Eye (tissue), 1 donor: ENCODE measurements at regions not wholly inside any gene's neighbourhood (a gene's known extent, or its start where the extent isn't known, plus 50 kb on each side); places are given as distances from the start of the nearest gene placed in this dataset.
"Not testable (repeated sequence)": the region's sequence is repeated elsewhere in the genome, so short reads cannot be mapped to it uniquely, and the experiment has no call there.

ENCODE experiments used
- DNase-seq: peaks from one replicate; pipeline ENCODE4 v3.0.0-alpha.2; 2015

DNA sequence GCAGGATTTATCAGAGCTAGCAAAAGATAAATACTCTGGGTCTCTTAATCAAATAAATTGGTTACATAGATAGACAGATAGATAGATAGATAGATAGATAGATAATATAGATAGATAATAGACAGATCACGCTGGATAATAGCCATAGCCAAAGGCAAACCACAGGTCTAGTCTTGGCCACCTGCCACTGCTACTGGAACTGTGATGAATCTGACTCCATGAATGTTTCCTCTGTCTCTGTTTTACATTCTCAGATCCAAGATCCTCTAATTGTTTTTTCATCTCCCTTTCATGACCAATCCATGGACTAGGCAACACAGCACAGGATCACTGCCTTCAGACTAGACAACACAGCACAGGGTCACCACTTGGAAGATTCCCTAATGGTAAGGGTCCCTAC, 444.7 kb upstream of the NFIA start:
- no peak for DNase-seq

DNA sequence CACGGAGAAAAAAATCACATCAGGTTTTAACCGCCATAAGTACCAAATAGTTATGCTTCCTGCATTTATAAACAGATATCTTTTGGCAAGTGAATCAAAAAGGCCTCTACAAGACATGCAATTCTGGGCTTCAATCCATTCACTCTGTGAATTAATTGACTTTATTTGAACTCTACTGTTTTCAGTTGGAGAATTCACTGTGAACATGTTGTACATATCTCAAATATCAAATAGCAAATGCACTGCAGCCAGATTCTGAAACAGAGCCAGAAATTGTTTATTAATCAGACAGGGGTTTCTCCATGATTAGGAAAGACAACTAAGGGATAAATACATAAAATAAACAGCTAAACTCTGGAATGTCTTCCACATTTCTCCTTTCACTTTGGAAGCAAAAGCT, 445.4 kb upstream of the NFIA start:
- DNase-seq = peak; percentile 35

DNA sequence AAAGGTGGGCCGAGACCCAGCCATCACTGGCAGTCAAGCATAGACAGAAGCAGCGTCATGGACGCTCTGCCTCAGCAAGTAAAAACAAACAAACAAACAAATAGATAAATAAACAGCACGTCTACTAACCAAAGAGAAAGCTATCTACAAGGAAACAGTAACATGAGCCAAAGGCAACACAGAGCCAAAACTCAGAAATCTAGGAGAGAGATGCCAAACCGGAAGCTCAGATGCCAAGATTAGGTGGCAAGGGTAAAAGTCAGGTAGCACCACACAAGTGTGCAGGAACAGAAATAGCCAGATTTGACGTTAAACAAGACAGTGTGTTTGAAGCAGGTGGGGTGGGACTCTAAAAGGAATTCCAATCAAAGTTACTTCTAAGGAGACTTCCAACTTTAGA, 448.3 kb upstream of the NFIA start:
- DNase-seq = no peak

DNA sequence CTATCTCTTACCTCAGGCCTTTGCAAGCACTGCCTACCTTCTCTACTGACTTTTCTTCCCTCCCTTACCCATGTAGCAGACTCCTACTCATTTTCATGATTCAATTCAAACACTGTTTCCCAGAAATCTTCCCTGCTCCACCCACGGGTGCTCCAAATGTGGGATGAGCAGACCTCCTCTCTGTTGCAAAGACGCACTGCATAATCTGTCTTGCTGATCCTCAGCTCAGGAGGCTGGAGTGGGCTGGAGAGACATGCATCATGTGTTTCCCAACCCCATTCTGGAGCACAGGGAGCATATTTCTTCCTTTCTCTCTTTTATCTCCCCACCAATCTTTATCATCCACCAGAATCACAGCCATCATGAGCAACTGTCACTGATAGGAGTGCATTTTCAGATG, 459.9 kb upstream of the NFIA start:
- no peak for DNase-seq

DNA sequence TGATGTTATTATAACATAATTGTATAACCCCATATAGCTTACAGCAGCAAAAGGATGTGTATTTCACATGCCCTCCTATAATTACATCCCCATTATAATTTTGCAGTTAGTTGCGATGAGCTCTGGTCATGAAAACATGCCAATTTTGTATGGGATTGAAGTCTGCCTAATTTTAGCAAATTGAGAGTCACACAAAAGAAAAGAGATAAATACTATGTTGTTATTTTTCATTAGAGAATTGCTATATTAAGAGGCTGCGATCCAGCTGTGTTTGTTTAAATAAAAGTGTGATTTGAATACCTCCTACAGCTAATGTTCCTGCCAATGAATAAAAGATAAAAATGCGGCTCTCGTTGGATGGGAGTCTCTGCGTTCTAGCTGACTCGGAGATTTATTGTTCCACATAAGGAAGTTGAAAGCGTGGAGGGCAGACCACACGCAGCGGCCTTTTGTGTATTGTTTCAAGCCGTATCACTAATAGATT, 461.0 kb upstream of the NFIA start:
- peak; percentile 76 for DNase-seq

DNA sequence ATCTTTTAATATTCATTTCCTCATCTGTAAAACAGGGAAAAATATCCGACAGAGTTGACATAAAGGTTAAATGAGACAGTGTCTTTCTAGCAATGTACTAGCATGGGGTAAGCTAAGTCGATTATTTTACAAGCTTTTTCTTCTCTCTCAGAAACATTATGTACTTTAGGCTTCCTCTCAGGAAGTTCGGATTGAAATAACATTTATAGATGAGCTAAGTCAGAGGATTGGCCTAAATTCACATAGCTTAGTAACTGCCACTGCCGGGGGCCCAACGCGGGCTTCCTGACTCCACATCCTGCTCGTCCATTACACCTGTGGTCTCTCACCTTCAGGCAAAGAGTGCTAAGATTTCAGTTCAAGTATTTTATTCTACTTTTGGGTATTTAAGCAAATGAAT, 462.3 kb upstream of the NFIA start:
- no peak for DNase-seq

DNA sequence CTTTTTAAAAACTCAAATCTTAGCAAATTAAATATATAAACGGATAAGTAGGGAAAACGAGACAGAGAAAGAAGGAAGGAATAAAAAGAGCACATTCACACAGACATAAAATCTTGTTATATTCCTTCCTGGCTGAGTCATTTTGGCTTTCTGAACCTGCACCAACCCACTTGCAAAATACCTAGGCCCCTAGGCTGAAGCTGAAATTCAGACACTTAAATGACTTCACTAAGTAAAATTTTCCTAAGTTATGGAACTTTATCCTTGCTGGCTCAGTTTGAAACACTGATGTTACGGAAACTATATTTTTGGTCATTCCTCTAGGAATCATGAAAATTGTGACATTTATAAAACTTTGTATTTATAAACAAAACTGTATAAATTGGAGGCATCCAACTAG, 462.8 kb upstream of the NFIA start:
- DNase-seq = no peak

DNA sequence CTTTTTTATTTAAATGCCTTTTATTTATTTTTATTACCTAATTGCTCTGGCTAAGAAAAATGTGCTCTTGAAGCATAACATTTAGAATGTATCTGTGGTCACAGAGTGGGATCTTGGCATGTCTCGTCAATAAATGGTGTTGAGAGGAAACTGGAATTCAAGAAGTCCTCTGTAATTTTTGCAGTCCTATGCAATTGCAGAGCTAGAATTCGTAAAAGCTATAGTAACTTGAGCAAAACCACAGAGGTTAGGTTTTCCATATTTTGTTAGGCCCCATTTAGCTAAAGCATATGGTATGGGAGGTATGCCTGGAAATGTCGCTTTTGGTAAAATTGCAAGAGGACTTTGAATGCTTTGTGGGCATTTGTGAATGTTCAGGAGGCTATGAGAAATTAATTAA, 466.7 kb upstream of the NFIA start:
- DNase-seq = peak; percentile 26

DNA sequence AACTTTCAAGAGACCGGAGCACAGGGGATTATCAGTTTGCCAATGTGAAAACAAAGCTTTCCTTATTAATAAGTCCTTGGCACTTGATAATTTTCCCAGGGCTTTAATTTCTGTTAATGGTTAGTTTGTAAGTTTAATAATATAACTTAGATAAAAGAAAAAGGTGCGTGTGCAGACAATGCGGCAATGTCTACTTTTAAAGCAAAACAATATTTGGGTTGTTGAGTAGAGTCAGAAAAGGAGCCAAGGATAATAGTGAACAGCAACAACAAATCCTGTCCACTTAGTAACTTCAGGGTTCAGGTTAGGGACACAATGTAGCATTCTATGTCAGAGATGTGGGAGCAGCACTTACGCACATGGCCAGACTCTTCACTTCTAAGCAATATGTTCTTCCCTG, 469.6 kb upstream of the NFIA start:
- DNase-seq = no peak

DNA sequence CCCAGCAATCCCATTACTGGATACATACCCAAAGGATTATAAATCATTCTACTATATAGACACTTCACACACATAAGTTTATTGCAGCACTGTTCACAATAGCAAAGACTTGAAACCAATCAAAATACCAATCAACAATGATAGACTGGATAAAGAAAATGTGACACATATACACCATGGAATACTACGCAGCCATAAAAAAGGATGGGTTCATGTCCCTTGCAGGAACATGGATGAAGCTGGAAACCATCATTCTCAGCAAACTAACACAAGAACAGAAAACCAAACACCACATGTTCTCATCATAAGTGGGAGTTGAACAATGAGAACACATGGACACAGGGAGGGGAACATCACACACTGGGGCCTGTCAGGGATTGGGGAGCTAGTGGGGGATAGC, 475.4 kb upstream of the NFIA start:
- DNase-seq = not testable (repeated sequence)

DNA sequence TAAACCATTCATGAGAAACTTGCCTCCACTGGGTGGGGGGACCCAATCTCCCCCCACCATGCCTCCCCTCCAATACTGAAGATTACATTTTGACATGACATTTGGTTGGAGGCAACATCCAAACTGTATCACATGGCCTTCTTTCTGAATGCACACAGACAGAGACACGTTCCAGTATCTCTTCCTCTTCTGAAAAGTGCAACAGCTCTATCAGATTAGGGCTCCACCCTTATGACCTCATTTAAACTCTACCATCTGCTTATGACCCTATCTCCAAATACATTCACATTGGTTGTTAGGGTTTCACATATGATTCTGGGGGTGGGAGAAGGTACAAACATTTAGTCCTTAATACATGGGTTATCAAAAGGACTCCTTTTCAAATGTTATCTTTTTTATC, 481.8 kb upstream of the NFIA start:
- no peak for DNase-seq

DNA sequence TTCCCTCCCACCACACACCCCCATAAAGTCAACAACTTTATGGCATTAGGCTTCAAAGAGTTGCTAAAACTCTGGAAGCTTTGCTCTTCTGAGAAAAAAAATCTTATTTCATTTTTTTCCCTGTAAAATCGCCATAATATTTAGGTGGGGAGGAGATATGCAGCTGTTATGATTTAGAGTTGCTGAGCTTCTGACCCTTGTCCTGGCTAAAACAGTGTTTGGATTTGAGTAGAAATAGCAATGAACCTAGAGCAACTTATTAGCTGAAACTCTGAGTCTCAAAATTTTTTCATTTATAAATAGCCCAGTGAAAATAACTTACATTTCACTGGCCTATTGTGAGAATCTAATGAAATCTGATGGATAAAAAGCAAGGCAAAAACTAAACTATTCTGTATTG, 482.8 kb upstream of the NFIA start:
- no peak for DNase-seq

DNA sequence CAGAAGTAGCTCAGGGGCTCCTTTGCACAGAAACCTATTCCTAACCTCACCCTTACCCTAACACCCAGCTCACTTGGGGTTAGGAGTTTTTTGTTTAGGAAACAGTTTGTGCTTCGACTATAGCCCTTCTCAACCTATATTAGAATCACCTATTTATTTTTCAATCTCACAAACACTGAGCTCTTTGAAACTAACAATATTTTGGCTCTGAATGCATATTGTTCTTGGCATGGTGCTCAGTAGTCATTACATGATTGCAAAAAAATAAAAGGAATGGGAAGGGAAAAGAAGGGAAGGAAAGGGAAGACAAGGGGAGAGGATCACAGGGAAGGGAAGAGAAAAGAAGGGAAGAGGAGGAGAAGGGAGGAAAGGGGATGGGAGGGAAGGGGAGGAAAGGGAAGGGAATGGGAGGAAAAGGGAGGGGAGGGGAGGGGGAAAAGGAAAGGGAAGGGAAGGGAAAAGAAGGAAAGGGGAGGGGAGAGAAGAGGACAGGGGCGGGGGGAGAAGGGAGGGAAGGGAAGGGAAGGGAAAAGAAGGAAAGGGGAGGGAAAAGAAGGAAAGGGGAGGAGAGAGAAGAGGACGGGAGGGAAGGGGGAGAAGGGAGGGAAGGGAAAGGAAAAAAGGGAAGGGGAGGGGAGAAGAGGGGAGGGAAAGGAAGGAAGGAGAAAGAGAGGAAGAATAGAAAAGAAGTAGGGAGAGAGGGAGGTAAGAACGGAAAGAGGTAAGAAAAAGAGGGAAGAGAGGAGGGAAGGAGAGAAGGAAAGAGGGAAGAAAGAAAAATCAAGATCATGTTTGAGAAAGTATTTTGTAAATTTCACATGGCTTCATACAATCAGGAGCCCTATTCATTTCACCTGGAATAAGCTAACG, 484.1 kb upstream of the NFIA start:
- no peak for DNase-seq

DNA sequence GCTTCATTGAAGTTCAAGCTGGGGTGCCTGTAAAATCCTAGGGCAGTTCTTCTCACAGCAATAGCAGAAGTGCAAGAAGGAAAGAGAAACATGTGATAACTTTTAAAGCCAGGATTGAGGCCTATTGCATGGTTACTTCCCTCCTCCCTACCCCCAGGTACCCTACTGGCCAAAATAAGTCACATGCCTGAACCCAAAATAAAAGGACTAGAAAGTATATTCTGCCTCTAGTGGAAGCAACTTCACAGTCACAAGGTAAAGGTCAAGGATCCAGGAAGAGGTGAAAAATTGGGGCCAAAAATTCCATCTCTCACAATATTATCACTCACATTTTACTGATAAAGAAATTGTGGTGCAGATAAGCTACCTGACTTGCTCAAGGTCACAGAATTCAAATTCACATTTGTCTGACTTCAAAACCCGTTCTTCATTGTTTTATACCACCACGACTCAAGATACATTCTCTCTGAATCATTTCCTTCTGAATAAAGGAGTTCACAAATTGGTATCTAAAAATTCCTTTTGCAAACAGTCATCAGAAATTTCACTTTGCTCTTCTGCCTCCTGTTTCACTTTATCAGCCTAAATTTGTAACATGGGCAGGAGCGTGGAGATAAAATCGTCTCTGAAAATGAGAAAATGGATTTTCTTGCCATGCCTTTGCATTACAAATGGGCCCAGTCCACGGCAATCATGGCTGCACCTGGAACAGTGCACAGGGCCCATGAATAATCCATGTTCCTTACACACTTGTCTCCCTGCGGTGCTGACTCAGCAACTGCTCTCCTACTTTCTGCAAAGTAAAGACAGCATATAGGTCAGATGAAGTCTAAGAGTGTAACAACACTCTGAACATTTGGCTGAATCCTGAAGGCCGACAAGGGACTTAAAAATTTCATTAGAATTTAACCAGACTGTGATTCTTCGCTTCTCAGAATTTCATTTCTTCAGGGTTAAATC, 485.3 kb upstream of the NFIA start:
- DNase-seq = no peak

DNA sequence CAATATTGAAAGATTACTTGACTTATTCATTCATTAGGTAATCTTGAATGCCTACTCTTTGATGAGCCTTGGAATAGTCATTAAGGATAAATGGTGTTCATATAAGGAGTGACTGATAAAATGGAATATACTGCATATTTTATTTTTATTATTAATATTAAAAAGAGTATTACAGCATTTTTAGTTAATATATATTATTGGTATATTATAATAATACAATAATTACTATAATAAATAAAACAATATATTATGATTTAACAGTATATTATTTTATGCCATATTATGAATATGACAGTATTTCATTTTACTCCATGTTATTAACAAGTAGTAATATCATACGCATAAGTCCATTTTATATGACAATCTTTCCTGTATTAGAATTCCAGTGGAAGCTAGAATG, 490.8 kb upstream of the NFIA start:
- DNase-seq = no peak

DNA sequence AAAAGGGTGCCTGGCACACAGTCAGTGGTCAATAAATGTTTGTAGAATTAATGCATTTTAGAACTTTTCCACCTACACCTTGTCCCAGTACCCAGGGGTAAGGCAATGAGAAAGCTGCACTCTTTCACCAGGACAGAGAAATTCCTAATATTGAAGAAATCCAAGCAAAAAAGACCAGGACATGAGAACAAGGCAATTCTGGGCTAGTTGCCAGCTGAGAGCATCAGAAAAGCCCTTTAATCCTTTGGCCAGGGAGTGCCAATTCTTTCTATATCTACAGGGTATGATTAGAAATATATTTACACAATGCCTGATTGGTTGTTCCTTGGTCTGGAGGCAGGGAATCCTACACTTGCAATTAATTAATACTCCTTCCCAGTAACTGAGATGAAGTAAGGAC, 492.4 kb upstream of the NFIA start:
- DNase-seq = peak; percentile 17

DNA sequence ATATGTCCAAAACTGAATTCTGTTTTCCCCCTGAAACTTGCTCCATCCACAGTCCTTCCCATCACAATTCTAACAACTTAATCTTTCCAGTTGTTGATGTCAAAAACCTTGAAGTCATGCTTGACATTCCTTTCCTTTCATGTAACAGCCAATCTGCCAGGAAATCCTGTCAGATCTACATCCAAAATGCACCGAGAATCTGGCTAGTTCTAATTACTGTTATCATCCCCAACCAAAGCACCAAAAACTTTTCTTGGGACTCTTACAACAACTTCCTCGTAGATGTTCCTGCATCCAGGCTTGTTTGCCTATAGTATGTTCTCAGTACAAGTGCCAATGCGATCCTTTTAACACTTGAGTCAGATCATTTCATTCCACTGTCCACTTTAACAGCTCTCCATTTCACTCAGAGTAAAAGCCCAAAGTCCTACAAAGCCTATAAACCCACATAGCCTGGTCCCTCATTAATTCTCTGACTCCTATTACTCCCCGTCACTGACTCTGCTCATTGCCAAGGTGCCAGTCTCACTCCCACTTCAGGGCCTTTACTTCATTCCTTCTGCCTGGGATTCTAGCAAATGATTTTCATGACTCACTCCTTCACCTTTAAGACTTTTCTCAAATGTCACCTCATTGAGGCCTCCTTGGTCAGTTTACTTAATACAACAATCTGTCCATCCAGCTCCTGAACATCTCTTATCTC, 493.2 kb upstream of the NFIA start:
- DNase-seq = no peak

DNA sequence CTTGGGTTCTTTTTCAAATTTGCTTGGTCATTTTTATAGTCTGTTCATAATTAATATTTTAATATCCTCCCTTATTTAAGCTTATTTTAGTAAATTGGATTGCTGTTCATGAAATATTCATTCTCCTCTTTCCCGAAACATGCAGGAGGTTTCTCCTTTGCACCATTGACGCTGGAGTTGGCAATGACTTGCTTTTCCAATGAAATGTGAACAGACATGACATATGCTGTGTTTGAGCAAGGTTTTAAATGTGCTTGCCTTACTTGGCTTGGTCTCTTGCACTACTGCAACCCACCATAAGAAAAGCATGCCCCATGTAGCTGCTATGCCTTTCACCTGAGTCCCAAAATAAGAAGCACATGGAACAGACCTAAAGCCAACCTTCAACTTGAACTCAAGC, 498.0 kb upstream of the NFIA start:
- no peak for DNase-seq

DNA sequence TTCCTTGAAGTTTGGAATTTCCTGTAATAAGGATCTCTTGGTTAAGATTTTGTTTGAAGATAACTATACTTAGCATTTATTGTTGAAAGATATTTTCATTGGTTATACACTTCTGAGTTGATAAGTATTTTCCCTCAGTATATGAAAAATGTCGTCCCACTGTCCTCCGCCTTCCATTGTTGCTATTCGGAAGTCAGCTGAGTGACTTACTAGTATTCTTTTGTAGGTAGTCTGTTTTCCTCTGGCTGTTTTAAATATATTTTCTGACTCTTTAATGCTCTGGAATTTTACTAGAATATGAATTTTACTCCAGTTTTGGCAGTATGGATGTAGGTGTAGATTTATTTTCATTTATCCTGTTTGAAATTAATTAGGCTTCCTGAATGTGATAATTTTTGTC, 498.7 kb upstream of the NFIA start:
- DNase-seq = no peak

DNA sequence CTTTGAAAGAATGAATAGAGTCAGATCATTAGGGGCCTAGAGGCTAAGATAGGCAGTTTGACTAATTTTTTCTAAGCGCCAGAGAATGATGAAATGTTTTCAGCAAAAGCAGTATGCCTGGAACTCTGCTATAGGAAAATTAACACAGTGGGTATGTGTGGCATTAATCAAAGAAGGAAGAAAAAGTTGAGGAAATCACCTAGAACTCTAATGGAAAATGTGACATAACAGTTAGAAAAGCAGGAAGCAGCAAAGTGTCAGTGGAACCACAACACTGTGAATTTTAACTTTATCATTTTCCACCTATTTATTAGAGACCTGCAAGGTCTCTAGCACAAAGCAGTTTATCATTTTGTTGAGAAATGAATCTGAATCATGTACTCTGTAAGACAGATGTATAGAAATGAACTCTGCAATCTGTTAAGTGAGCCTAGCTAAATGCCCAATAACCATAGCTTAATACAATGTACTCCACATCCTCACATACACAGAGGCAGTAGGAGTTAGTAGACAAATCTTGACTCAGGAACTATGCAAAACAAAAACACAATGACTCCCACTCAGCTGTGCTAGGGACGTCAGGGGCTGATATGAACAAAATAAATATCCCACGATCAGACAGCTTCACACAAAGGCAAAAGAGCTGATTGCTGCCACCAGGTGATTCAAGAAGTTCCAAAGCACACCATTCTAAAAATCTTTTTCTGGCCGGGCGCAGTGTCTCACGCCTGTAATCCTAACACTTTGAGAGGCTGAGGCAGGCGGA, 500.7 kb upstream of the NFIA start:
- no peak for DNase-seq

DNA sequence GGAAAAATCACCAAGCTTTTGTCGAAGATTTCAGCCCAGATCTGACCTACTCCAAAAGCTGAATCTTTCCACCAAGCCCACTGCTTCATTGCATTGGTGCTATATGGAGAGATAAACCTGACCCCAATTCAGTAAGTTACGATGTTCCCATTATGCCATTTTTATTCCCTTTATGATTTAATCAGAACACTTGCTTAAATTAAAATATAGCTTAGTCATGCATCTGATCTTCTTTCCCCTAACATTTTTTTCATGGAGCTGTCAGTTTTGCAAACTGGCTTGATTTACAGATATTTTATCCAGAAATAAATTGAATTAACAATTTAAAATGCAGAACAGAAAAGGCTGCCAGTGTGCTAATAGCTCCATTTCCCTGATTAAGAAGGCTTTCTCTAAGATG, 503.5 kb upstream of the C1orf87 start:
- DNase-seq = no peak

DNA sequence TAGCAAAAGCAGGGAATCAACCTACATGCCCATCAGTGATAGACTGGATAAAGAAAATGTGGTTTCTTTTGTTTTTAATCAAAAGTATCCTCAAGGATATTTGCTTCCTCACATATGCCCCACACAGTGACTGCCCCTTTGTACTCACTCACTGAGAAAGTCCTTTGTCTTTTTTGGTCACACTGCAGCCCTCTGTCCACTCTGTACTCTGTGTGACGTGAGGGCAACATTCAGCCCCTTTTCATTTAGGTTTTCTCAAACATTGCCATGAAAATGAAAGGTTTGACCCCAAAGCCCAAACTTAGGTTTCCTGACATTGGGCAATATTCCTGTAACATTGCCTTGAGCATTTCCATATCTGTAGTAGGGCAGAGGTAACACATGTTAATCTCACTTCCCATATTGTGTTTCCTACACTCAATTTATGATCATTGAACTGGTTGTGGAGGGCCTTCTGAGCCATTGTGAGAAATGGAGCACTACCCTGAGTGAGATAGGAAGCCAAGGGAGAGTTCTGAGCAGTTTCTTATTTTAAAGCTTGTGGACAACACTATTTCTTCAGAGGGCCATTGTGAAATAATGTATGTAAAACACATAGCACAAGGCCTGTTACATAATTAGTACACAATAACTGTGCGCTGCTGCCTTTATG, 501.9 kb upstream of the C1orf87 start:
- DNase-seq = no peak
